HG03039 (cell line): ENCODE measurements at regions not wholly inside any gene's neighbourhood (a gene's known extent, or its start where the extent isn't known, plus 50 kb on each side); places are given as distances from the start of the nearest gene placed in this dataset.
"Not testable (repeated sequence)": the region's sequence is repeated elsewhere in the genome, so short reads cannot be mapped to it uniquely, and the experiment has no call there.

Experiments
- ATAC-seq: cut with Tn5 transposase; IDR thresholded peaks from one replicate; pipeline ENCODE4 v1.9.1; 2021; ENCODE audit warnings: mild to moderate bottlenecking, moderate library complexity; ENCODE audit not compliant: unreplicated experiment

DNA sequence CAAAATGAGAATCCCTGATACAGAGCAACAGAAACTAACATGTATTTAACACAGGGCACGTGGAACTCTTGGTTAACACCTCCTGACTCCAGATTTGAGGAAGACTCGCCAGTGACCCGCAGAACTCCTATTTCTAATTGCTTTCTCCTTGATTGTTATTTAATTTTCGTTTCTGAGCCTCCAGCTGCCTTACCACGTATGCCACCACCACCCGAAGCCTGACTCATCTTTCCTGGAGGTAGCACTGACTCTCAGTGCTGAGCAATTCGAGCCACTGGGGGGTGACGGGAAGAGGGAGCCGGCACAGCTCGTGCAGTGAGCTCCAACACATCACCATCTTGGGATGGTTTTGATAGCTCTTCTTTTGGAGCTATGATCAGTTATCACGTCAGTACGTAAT lies 273.9 kb upstream of the MGMT start:
- no peak for ATAC-seq

GRCh38 chr10:129194181-129194870 lies 272.7 kb upstream of the MGMT start:
- no peak for ATAC-seq

- ATAC-seq = no peak
These were observed 267.2 kb upstream of the MGMT start for GRCh38 chr10:129199826-129200225.

GRCh38 chr10:129203819-129204218 lies 263.2 kb upstream of the MGMT start:
- no peak for ATAC-seq

- ATAC-seq = no peak
These were observed 259.7 kb upstream of the MGMT start for GRCh38 chr10:129207297-129207696.

GRCh38 chr10:129210876-129211275 lies 256.2 kb upstream of the MGMT start:
- no peak for ATAC-seq

- no peak for ATAC-seq
These were observed 253.8 kb upstream of the MGMT start for GRCh38 chr10:129213256-129213655.

- not testable (repeated sequence) for ATAC-seq
These were observed 253.0 kb upstream of the MGMT start for GRCh38 chr10:129213996-129214395.

GRCh38 chr10:129219364-129219763 lies 247.7 kb upstream of the MGMT start:
- ATAC-seq = no peak

DNA sequence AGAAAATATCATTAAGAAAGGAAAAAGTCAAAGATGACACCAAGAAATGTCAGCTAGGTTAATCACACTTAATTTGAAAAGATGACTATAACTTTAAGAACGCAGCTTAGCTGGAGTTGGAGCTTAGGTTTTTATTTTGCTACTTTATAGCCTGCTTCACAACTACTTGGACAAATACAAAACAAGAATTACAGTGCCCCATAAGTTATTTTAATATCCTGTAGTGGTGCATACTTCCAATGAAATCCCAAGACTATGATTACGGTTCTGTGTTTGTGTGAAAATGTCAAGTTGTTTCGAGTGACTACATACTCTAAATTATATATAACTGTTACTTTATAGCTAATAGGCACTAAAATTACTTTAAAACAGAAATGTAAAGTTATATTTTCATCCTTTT lies 244.6 kb upstream of the MGMT start:
- ATAC-seq = no peak

- no peak for ATAC-seq
These were observed 243.7 kb upstream of the MGMT start for GRCh38 chr10:129223363-129223762.

DNA sequence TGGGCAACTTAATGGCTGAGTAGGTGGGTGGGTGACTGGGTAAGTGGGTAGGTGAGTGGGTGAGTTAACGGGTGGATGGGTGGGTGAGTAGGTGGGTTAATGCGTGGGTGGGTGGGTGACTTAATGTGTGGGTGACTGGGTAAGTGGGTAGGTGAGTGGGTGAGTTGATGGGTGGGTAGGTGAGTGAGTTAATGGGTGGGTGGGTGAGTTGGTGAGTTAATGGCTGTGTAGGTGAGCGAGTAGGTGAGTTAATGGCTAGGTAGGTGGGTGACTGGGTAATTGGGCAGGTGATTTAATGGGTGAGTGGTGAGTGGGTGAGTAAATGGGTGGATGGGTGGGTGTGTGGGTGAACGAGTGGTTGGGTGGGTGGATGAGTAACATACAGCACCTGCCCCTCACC lies 243.0 kb upstream of the MGMT start:
- no peak for ATAC-seq

DNA sequence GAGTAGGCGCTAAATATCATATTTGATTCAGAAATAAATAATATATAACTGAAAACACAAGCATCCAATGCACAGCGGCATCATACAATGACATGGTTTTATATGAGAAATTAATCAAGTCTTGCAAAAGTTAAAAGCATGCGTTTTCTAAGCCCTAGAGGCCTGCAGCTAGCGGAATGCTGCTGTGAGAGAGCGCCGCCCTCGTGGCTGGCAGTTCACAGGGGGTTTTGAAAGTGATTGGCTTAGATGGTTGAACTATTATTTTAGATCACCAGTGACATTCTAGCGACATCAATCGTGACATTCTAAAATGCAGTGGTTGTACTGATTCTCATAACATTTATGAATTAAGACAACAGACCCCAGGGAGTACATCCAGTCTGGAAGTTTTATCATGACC lies 235.2 kb upstream of the MGMT start:
- no peak for ATAC-seq

DNA sequence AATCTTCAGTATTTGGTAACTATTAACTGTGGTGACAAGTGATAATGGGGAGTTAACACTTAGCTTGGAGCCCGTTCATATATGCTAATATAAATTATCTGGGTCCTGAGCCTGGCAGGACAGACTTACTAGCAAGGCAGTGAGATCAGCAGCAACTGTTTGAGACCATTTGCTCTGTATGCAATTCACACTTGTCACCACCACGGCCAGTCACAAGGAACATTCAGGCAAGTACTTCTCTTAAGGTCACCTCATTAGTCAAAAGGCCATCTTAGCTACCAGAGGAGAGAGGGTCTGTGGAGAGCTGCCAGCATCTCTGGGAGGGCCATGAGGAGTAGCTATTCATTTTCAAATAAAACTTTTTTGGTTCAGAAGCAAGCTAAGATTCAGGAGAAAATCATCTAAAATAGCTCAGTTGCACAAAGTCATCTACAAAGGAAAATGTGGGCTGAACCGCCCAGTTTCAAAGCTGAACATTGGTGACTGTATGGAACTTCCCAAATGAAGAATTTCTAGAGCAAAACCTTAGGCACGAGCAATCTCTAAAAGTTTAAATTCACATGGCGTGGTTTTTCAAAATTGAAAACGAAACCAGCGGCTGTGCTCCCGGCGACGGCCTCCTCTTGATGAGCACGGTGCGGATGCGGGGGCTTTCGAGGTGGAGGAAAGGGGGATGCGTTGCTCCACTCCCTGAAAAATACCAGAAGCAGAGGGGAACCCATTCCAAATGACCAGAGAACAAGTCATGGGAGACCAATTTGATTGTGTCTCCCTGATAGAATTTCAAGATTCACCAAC lies 233.5 kb upstream of the MGMT start:
- no peak for ATAC-seq

DNA sequence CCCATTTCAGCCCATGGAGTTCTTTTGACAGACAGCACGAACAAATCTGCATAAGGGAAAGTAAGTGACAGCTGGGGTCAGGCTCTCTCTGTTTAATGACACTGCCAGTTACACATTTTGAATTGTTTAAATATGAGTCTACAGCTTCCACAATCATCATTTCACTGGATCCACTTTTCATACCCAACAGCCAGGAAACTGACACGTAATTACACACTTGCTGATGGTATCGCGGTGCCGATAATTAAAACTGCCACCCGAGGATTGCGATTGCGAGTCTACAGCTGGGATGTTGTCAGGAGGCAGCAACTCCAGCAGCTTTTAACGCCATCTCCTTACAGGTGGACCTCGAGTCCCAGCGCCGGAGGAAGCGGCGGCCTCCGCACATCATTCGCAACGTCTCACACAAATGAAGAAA lies 230.8 kb upstream of the MGMT start:
- no peak for ATAC-seq

DNA sequence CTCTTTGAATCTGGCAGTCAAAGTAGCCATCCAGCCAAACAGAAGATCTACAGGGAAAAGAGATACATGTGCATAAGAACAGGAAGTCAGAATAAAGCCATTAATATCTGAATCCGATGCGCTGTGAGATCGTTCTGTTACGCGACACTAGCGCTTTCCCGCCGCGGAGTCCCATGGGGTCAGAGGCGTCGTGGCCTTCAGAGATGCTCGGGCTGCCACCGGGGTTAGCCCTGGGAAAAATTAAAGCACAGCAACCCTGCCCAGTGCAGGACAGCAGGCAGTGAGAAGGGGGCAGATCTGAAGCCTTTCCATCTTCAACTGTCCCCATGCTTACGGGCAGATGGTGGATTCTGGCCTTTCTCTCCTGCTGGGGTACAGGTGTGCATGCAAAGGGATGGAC lies 225.6 kb upstream of the MGMT start:
- no peak for ATAC-seq

- no peak for ATAC-seq
These were observed 222.7 kb upstream of the MGMT start for GRCh38 chr10:129244298-129244697.

GRCh38 chr10:129244757-129245156 lies 222.3 kb upstream of the MGMT start:
- no peak for ATAC-seq

- no peak for ATAC-seq
These were observed 213.7 kb upstream of the MGMT start for GRCh38 chr10:129253161-129253864.

DNA sequence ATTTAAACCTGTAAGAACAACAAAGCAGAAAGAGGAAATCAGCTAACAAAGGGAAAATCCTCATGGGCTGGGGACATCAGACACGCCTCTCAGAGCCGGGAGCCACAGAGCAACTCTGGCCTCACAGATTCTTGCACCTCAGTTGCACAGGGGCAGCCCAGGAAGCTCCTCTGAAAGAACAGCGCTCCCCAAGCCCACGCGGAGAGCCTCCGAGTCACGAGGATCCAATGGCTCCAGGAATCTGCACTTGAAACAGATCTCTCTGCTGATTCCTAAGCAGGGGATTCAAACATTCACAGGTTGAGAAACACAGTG lies 213.2 kb upstream of the MGMT start:
- ATAC-seq = no peak

DNA sequence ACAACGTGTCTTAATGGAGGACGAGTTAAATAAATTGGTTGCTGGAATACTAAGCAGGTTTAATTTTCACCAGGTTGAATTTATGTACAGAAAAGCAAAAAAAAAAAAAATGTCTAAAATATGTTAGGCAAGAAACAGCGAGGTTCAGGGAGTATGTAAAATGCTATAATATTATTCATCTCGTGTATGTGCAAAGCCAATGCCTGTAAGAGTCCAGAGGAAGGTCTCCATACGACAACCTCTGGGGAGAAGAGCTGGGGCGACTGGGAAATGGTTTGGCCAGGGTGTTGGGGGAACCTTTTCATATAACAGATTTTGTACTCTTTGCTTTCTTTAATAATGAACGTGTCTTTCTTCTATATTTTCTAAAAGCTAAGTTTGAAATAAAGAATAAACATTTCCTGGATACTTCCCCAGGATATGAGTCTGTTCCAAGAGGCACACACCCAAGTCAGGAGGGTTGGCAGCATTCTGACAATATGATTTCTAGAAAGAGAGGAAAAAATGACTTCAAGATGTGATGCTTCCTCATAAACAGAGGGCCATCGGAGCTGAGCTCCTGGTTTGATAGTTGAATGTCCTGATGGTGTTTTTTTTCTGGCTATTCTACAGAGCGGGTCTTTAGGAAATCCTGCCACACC lies 208.6 kb upstream of the MGMT start:
- no peak for ATAC-seq
